PC-3 (cell line): ENCODE measurements at regions not wholly inside any gene's neighbourhood (a gene's known extent, or its start where the extent isn't known, plus 50 kb on each side); places are given as distances from the start of the nearest gene placed in this dataset.

ENCODE experiments used
- ATAC-seq: fragments of 200-7000 bp; cut with Tn5 transposase; 2 replicates; pipeline ENCODE4 v1.9.1; 2020; ENCODE audit warnings: mild to moderate bottlenecking, moderate library complexity
- BruUV-seq: library from RNA; stranded (reverse); fragments of 400-500 nt; replicated peaks from 2 replicates; lab custom pipeline; 2021; lab: Mats Ljungman, UMichigan
- CTCF ChIA-PET: fragments of 300-600 bp; sonication (Branson Sonifier 250); formaldehyde crosslinking; loops from one replicate; lab custom pipeline; 2022; ENCODE audit warnings: antibody characterized with exemption; lab: Charles Lee
- POLR2A ChIA-PET: fragments of 300-600 bp; sonication (Branson Sonifier 250); formaldehyde crosslinking; loops from one replicate; lab custom pipeline; 2022; ENCODE audit warnings: antibody characterized with exemption; ENCODE audit not compliant: unreplicated experiment; lab: Charles Lee
- DNase-seq: peaks from one replicate; pipeline ENCODE4 v3.0.0-alpha.2; 2015
- H2AFZ ChIP-seq: fragments of 300-600 bp; sonication (generic); 2 replicates; pipeline ENCODE4 v1.6.0; 2016; ENCODE audit warnings: antibody characterized with exemption, low read length
- H3F3A ChIP-seq: fragments of 300-600 bp; sonication (generic); one replicate; pipeline ENCODE4 v1.6.0; 2017; ENCODE audit warnings: antibody characterized with exemption, low read length, control low read depth, mild to moderate bottlenecking; ENCODE audit not compliant: unreplicated experiment
- H3K27ac ChIP-seq: fragments of 300-600 bp; sonication (generic); 2 replicates; pipeline ENCODE4 v1.5.1; 2016; ENCODE audit warnings: mild to moderate bottlenecking, low read length
- H3K27me3 ChIP-seq: fragments of 300-600 bp; sonication (generic); 2 replicates; pipeline ENCODE4 v1.6.1; 2016; ENCODE audit warnings: low read length, mixed read lengths
- H3K36me3 ChIP-seq: fragments of 300-600 bp; sonication (generic); 2 replicates; pipeline ENCODE4 v1.6.1; 2016; ENCODE audit warnings: low read depth, mixed run types, low read length, mixed read lengths
- H3K4me1 ChIP-seq: fragments of 300-600 bp; sonication (generic); 2 replicates; pipeline ENCODE4 v1.5.1; 2016; ENCODE audit warnings: low read length; ENCODE audit not compliant: insufficient read depth
- H3K4me2 ChIP-seq: fragments of 300-600 bp; sonication (generic); 2 replicates; pipeline ENCODE4 v1.6.0; 2016; ENCODE audit warnings: low read length
- H3K4me3 ChIP-seq: fragments of 300-600 bp; sonication (generic); 2 replicates; pipeline ENCODE4 v1.5.1; 2016; ENCODE audit warnings: mild to moderate bottlenecking, low read length, mixed read lengths
- H3K79me2 ChIP-seq: fragments of 300-600 bp; sonication (generic); 2 replicates; pipeline ENCODE4 v1.6.1; 2017; ENCODE audit warnings: low read length, mixed read lengths
- H3K9ac ChIP-seq: fragments of 300-600 bp; sonication (generic); 2 replicates; pipeline ENCODE4 v1.6.0; 2016; ENCODE audit warnings: mild to moderate bottlenecking, low read length
- H3K9me2 ChIP-seq: fragments of 300-600 bp; sonication (generic); replicated peaks from 2 replicates; pipeline ENCODE4 v1.6.1; 2016; ENCODE audit warnings: mixed run types, low read length, mixed read lengths
- H3K9me3 ChIP-seq: fragments of 300-600 bp; sonication (generic); 2 replicates; pipeline ENCODE4 v1.6.1; 2016; ENCODE audit warnings: low read length, mixed read lengths
- H4K20me1 ChIP-seq: fragments of 300-600 bp; sonication (generic); 2 replicates; pipeline ENCODE4 v1.6.1; 2016; ENCODE audit warnings: low read length, mixed read lengths
- EZH2 ChIP-seq: fragments of 300-600 bp; sonication (generic); IDR thresholded peaks from one replicate; pipeline ENCODE4 v1.6.1; 2017; ENCODE audit warnings: antibody characterized with exemption, mild to moderate bottlenecking, low read length; ENCODE audit not compliant: unreplicated experiment
- EZH2phosphoT487 ChIP-seq: fragments of 300-600 bp; sonication (generic); IDR thresholded peaks from 2 replicates; pipeline ENCODE4 v1.6.1; 2018; ENCODE audit warnings: mild to moderate bottlenecking, antibody characterized with exemption, low read length, borderline replicate concordance
- intact Hi-C: fragments of 100-400 bp; cut with micrococcal nuclease; formaldehyde crosslinking; loops from 2 replicates; pipeline ENCODE4 v1.9.0; 2023
- TF ChIP-seq, protein P1 (sequence below): fragments of 300-600 bp; sonication (generic); conservative IDR thresholded peaks from 2 replicates; pipeline ENCODE4 v1.5.1; 2017; ENCODE audit warnings: antibody characterized with exemption, low read depth, mild to moderate bottlenecking, low read length

DNA sequence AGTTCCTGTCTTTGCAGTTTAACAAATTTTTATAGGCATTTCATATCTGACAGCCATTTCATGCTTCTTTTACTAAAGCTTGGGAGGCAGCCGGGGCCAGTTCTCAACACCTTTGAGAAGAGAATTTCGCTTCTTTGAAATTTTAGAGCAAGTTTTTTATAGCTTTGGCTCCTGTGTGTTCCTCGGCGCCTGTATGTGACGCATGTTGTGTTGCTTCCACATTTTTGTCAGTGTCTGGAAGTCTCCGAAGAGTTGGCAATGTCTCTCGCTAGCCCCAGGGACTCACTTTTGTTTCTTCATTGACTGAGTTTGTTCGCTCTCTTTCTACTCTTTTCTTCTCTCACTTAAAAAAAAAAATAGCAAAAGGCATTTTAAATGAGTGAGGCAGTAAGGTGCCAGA, 386.9 kb upstream of the PLXNA2 start:
- H3F3A ChIP-seq = no peaks in the 10 kb centered on the region
- no peaks in the 10 kb centered on the region for H4K20me1 ChIP-seq
- no peak overlapping the region for H3K4me2 ChIP-seq
- POLR2A ChIA-PET = interaction anchor here (0.5 kb wide), 1 partner anchor 199 kb away, joined by 4 read pairs; no protein-coding TSS in a partner anchor
- intact Hi-C loops = no loop called here
- H3K27me3 ChIP-seq = no peaks in the 10 kb centered on the region
- no peak overlapping the region for H3K9ac ChIP-seq
- H3K36me3 ChIP-seq = no peaks in the 10 kb centered on the region
- no peak for DNase-seq
- no peak overlapping the region for H3K27ac ChIP-seq
- no peak for TF ChIP-seq EZH2
- TF ChIP-seq, protein P1, sequence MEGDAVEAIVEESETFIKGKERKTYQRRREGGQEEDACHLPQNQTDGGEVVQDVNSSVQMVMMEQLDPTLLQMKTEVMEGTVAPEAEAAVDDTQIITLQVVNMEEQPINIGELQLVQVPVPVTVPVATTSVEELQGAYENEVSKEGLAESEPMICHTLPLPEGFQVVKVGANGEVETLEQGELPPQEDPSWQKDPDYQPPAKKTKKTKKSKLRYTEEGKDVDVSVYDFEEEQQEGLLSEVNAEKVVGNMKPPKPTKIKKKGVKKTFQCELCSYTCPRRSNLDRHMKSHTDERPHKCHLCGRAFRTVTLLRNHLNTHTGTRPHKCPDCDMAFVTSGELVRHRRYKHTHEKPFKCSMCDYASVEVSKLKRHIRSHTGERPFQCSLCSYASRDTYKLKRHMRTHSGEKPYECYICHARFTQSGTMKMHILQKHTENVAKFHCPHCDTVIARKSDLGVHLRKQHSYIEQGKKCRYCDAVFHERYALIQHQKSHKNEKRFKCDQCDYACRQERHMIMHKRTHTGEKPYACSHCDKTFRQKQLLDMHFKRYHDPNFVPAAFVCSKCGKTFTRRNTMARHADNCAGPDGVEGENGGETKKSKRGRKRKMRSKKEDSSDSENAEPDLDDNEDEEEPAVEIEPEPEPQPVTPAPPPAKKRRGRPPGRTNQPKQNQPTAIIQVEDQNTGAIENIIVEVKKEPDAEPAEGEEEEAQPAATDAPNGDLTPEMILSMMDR = no peak
- TF ChIP-seq EZH2phosphoT487 = no peak
- no peak overlapping the region for H2AFZ ChIP-seq
- BruUV-seq = no TSS peak
- no peak for ATAC-seq
- H3K9me2 ChIP-seq = no peaks in the 10 kb centered on the region
- CTCF ChIA-PET = no interaction called here
- H3K9me3 ChIP-seq = no peaks in the 10 kb centered on the region
- no peak overlapping the region for H3K4me3 ChIP-seq
- no peaks in the 10 kb centered on the region for H3K79me2 ChIP-seq
- no peaks in the 10 kb centered on the region for H3K4me1 ChIP-seq

DNA sequence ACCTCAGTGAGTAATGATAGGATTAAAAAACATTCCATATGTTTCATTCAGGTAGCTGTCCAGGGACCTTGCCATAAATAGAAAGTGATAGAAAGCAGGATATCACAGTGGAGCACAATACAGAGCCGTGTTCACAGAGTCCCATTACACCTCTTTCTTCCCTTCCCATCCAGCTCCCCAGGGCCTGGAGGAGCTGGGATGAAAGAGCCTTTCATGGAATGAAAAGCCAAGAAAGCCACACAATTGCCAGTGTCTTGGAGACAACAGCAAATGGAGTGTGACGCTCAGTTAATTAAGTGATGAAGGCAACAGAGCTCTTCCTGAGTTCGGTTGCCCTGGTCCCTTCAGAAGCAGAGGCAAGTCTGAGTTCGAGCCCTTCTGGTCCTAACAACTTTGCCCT, 387.3 kb upstream of the PLXNA2 start:
- intact Hi-C loops = no loop called here
- no peak for DNase-seq
- ChIA-PET CTCF (no interaction called here), POLR2A (no interaction called here)
- Histone ChIP-seq H3K4me2 (no peak overlapping the region), H3K9me3 (no peaks in the 10 kb centered on the region), H3K27me3 (no peaks in the 10 kb centered on the region), H3K36me3 (no peaks in the 10 kb centered on the region), H3K4me1 (no peaks in the 10 kb centered on the region), H3K79me2 (no peaks in the 10 kb centered on the region), H3K4me3 (no peak overlapping the region), H3K9ac (no peak overlapping the region), H2AFZ (no peak overlapping the region), H3K27ac (no peak overlapping the region), H4K20me1 (no peaks in the 10 kb centered on the region), H3F3A (no peaks in the 10 kb centered on the region), H3K9me2 (no peaks in the 10 kb centered on the region)
- no peak for ATAC-seq
- no TSS peak for BruUV-seq
- TF ChIP-seq EZH2 = no peak
- TF ChIP-seq, protein P1 = no peak
- TF ChIP-seq EZH2phosphoT487 = no peak

DNA sequence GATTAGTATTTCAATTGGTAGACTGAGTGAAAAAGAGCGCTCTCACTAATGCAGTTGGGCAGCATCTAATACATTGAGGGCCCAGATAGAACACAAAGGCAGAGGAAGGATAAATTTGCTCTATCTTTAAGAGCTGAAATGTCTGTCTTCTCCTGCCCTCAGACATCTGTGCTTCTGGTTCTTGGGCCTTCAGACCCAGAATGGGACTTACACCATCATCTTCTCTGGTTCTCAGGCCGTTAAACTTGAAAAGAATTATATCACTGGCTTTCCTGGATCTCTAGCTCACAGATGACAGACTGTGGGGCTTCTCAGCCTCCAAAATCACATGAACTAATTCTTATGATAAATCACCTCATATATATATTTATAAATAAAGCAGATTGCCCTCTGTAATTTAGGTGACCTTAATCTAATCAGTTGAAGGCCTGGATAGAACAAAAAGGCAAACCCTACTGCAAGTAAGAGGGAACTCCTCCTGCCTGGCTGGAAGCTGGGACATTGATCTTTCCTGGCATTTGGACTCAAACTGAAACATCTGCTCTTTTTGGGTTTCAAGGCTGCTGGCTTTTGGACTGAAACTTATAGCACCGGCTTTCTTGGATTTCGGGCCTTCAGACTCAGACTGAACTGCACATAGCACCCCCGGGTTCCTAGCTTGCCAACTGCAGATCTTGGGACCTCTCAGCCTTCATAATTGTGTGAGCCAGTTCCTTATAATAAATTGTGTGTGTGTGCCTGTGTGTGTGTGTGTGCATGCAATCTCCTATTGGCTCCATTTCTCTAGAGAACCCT, 390.4 kb upstream of the PLXNA2 start:
- no peaks in the 10 kb centered on the region for H3K9me2 ChIP-seq
- no peak for ATAC-seq
- no peak overlapping the region for H3K4me2 ChIP-seq
- no TSS peak for BruUV-seq
- DNase-seq = no peak
- H3K4me3 ChIP-seq = no peak overlapping the region
- intact Hi-C loops = no loop called here
- no peaks in the 10 kb centered on the region for H3K27me3 ChIP-seq
- no peak overlapping the region for H2AFZ ChIP-seq
- ChIA-PET CTCF (no interaction called here), POLR2A (no interaction called here)
- H3K36me3 ChIP-seq = no peaks in the 10 kb centered on the region
- no peaks in the 10 kb centered on the region for H4K20me1 ChIP-seq
- TF ChIP-seq, protein P1 = no peak
- TF ChIP-seq EZH2phosphoT487 (no peak), EZH2 (no peak)
- no peaks in the 10 kb centered on the region for H3K79me2 ChIP-seq
- no peak overlapping the region for H3K27ac ChIP-seq
- H3K4me1 ChIP-seq = no peaks in the 10 kb centered on the region
- no peaks in the 10 kb centered on the region for H3F3A ChIP-seq
- H3K9me3 ChIP-seq = no peaks in the 10 kb centered on the region
- H3K9ac ChIP-seq = no peak overlapping the region
